Stimulated activated CD4-positive, alpha-beta T cell treated with anti-CD3 and anti-CD28 coated beads, Interleukin-4, amount 100 ng/mL, for 1 hour (primary cell): ENCODE measurements at regions not wholly inside any gene's neighbourhood (a gene's known extent, or its start where the extent isn't known, plus 50 kb on each side); places are given as distances from the start of the nearest gene placed in this dataset.

Experiments used
- DNase-seq: peaks from one replicate; pipeline ENCODE4 v3.0.0-alpha.2; 2020

- no peak for DNase-seq
Measured at GRCh38 chr1:244920911-244921761, 56.8 kb upstream of the HNRNPU start.

DNA sequence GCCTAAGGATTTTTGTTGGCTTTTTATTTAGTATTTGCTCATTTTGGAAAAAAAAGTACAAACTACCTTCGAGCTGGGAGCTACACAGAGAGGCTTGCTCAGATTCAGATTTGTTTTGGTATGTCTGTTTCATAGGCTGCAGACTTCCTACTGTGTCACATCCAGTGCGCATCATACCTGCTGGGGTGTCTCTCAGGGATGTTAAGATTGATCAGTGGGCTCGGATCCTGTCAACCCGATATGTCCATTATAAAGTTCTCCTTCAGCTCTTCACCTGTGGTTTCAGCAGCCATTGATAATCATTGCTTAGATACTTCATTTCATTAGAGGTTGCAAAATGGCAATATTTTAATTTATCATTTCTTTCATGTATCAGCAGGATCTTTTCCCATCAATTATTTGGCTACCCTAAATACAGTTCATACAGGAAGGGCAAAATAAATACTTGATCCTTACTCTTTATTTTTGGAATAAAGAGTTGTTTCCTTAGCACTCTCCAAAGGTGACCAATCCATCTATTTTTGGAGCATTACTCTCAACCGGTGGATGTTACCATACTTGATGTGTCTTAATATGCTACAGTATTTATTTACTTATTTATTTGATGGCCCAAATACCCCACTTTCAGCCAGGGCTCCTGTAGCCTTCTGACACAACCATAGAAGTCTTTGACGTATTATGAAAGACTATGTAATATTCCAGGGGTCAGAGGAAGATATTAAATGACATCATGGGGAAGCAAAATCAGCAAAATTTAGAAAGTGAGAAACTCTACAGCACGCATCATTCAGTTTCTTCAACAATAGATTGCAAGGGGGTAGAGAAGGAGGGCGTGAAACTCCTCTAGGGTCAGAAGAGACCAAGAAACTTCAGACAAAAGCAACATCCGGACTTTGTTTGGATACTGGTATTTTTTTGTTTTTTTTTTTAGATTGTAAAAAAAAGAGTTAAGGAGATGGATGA is 55.3 kb upstream of the HNRNPU start:
- DNase-seq = no peak

DNA sequence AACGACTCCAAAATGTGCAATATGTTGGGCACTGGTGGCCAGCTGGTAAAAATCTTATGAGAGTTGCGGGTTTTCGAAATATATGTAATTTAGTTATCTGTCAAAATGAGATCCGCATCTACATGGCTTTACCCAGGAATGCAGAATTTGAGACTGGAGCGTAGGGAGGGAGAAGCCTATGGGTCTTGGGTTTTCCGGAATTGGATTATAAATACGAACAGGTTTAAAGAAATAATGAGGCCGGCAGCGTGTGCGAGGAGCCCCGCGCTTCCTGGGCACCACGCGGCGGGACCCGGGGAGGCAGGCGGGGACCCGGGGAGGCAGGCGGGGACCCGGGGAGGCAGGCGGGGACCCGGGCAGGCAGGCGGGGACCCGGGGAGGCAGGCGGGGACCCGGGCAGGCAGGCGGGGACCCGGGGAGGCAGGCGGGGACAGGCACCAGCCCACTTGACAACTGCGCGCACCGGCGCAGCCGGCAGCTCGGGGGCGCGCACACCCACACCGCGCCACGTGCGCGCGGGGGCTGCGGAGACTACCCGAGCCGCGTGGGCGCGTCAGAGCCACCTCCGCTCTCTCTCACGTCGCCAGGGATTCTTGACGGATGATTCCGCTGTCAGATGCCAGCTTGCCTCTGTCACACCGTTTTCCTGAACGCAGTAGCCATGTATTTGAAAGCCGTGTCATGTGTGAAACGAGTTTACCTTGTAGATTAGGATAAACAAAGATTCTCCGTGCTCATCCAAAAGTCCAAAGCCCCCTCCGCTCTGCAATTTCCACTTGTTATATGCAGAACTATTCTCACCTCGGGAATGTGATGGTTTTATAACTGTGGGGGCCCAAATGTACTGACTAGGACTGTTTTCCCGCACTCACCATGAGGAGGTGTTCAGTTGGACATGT is 54.3 kb upstream of the HNRNPU start:
- DNase-seq = peak; percentile 70

- no peak for DNase-seq
Measured at GRCh38 chr1:244917073-244917670, 52.8 kb upstream of the HNRNPU start.

DNA sequence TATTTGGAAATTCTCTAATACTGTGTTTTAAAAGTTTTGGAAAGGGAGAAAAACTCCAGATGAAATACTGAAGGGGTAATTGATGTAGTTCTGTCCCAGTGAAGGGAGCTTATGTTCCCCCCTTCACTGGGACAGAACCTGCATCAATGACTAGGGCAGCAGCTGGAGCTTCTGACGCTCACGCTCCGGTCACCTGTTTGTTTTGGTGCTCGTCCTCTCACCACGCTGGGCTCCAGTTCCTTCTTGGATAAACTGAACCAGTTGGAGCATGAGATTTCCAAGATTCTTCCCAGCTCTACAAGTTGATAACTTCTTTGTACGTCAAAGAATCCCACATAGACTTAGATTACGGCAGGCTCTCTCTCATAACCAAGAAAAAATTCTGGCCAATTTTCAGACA is 51.4 kb upstream of the HNRNPU start:
- DNase-seq = no peak

- DNase-seq = no peak
Measured at GRCh38 chr1:244914761-244915160, 50.4 kb upstream of the HNRNPU start.
